ENCODE measurements at regions not wholly inside any gene's neighbourhood (a gene's known extent, or its start where the extent isn't known, plus 50 kb on each side); places are given as distances from the start of the nearest gene placed in this dataset.

- TF ChIP-seq CTCF (IDR thresholded peaks at IDR 0.05): no peak
- no peak for TF ChIP-seq POLR2A (IDR thresholded peaks at IDR 0.05)
Observed at GRCh38 chr21:29406385-29406784, 107.7 kb downstream of the BACH1 start.

Measured in right lobe of liver (tissue), 4 donors.